Pancreas (tissue), 10 donors: ENCODE measurements at regions not wholly inside any gene's neighbourhood (a gene's known extent, or its start where the extent isn't known, plus 50 kb on each side); places are given as distances from the start of the nearest gene placed in this dataset.

Experiments
- ATAC-seq, 4 donors: fragments of 200-7000 bp; cut with Tn5 transposase; one replicate each; pipeline versions ENCODE4 v1.8.0 to v1.9.1; 2020; ENCODE audit warnings: mild to moderate bottlenecking in 4 of 4, moderate library complexity in 4 of 4
- DNase-seq, 6 donors: peaks; one replicate each; pipeline ENCODE4 v3.0.0-alpha.2; 2020
- FAIRE-seq: peaks from 2 replicates; lab custom pipeline; 2012; peaks lifted over from hg19 to GRCh38; lab: Jason Lieb, UNC
- H3K27ac ChIP-seq, 4 donors: fragments of 200-600 bp; sonication (generic); 1 replicate in 3 of 4; 2 replicates in 1 of 4; pipeline versions ENCODE4 v1.5.0 to v1.8.0; 2020
- H3K27me3 ChIP-seq, 4 donors: fragments of 200-600 bp; one replicate each; pipeline ENCODE4 v1.8.0; 2021
- H3K36me3 ChIP-seq, 3 donors: fragments of 200-600 bp; sonication (generic) in 1 of 3; one replicate each; pipeline versions ENCODE4 v1.5.0 to v1.8.0; 2020 to 2021
- H3K4me1 ChIP-seq, 3 donors: fragments of 200-600 bp; one replicate each; pipeline ENCODE4 v1.8.0; 2021
- H3K4me3 ChIP-seq, 4 donors: fragments of 200-600 bp; sonication (generic) in 2 of 4; one replicate each; pipeline versions ENCODE4 v1.5.0 to v1.8.0; 2020 to 2021
- H3K9me3 ChIP-seq, 4 donors: fragments of 200-600 bp; one replicate each; pipeline ENCODE4 v1.8.0; 2021
- CTCF ChIP-seq, 4 donors: fragments of 200-600 bp; sonication (generic) in 3 of 4; IDR thresholded peaks; one replicate each; pipeline versions ENCODE4 v1.5.0 to v1.8.0; 2021; ENCODE audit warnings: antibody characterized with exemption in 4 of 4
- WGBS, 2 donors: extraction: QIAGEN DNeasy Blood & Tissue Kit; methylation state at CpG; one replicate each; pipeline ENCODE4 v1.1.7; 2013; 5-methylcytosine and 5-hydroxymethylcytosine counted together
- intact Hi-C, 3 donors: fragments of 100-400 bp; cut with DNase I; formaldehyde crosslinking; loops; one replicate each; pipeline versions ENCODE4 v1.11.1 to v1.14.2; 2022
- donor health status: healthy with polysubstance abuse.
- donor health status: DM: no; HTN: no; CAD: no; lungs with moderate emphysema.
- donor health status: DM: no; HTN: no; CAD: no.
- donor health status: control.
- donor health status: control.
- donor health status: Bipolar disorder and iron deficiency.
- donor health status: DM: yes; HTN: yes; CAD: no.
- donor health status: DM: no; HTN: no; CAD: no.
- donor health status: DM: no; HTN: no; CAD: no.
- donor health status: DM: yes; HTN: yes; CAD: no.

GRCh38 chr3:124412644-124413043 lies 317.6 kb upstream of the UMPS start:
- ATAC-seq = no peak
- no peak for DNase-seq

GRCh38 chr3:124413393-124413792 lies 316.9 kb upstream of the UMPS start:
- FAIRE-seq (no peak), DNase-seq (no peak)
- 85 to 89% methylated on average over 9 of the region's 9 CpGs for WGBS, 2 donors

More at GRCh38 chr3:124412644-124413043, 317.6 kb upstream of the UMPS start:
- no peaks in the 10 kb centered on the region for H3K4me1 ChIP-seq
- intact Hi-C loops = no loop called here
- TF ChIP-seq CTCF (IDR thresholded peaks at IDR 0.05) = no peak
- H3K4me3 ChIP-seq = no peak overlapping the region
- H3K36me3 ChIP-seq = no peaks in the 10 kb centered on the region
- no peak for FAIRE-seq
- H3K27ac ChIP-seq = no peak overlapping the region
- no peaks in the 10 kb centered on the region for H3K27me3 ChIP-seq
- no peaks in the 10 kb centered on the region for H3K9me3 ChIP-seq

GRCh38 chr3:124413989-124414598 lies 316.2 kb upstream of the UMPS start:
- intact Hi-C loops = no loop called here
- H3K27me3 ChIP-seq = no peaks in the 10 kb centered on the region
- 52 to 53% methylated on average over 7 of the region's 7 CpGs for WGBS, 2 donors
- DNase-seq = peak in 4 of 6 donors; percentile 40 to 73 (median 68)
- H3K4me1 ChIP-seq = no peaks in the 10 kb centered on the region
- H3K9me3 ChIP-seq = no peaks in the 10 kb centered on the region
- no peak for FAIRE-seq
- no peaks in the 10 kb centered on the region for H3K36me3 ChIP-seq
- TF ChIP-seq CTCF (IDR thresholded peaks at IDR 0.05) = no peak
- no peak overlapping the region for H3K4me3 ChIP-seq
- H3K27ac ChIP-seq = no peak overlapping the region
- ATAC-seq = peak; percentile 60 to 94 (median 84)

More at GRCh38 chr3:124413393-124413792, 316.9 kb upstream of the UMPS start:
- Histone ChIP-seq H3K4me3 (no peak overlapping the region), H3K36me3 (no peaks in the 10 kb centered on the region), H3K27ac (no peak overlapping the region), H3K9me3 (no peaks in the 10 kb centered on the region), H3K4me1 (no peaks in the 10 kb centered on the region), H3K27me3 (no peaks in the 10 kb centered on the region)
- intact Hi-C loops = no loop called here
- ATAC-seq = no peak
- no peak for TF ChIP-seq CTCF (IDR thresholded peaks at IDR 0.05)

- no peak overlapping the region for H3K27ac ChIP-seq
- no peak for FAIRE-seq
- no peaks in the 10 kb centered on the region for H3K27me3 ChIP-seq
- no peak for TF ChIP-seq CTCF (IDR thresholded peaks at IDR 0.05)
- H3K4me3 ChIP-seq = no peak overlapping the region
- no peak for ATAC-seq
- H3K4me1 ChIP-seq = no peaks in the 10 kb centered on the region
- no peaks in the 10 kb centered on the region for H3K9me3 ChIP-seq
- DNase-seq = no peak
- WGBS, 2 donors = 92 to 95% methylated on average over 3 of the region's 3 CpGs
- no peaks in the 10 kb centered on the region for H3K36me3 ChIP-seq
- intact Hi-C loops = no loop called here
Measured at GRCh38 chr3:124415446-124415960, 314.7 kb upstream of the UMPS start.

GRCh38 chr3:124419303-124419702 lies 310.9 kb upstream of the UMPS start:
- FAIRE-seq = no peak
- DNase-seq = no peak
- no peaks in the 10 kb centered on the region for H3K4me1 ChIP-seq
- ATAC-seq = no peak
- TF ChIP-seq CTCF (IDR thresholded peaks at IDR 0.05) = no peak
- no peaks in the 10 kb centered on the region for H3K9me3 ChIP-seq
- H3K4me3 ChIP-seq = no peak overlapping the region
- H3K27ac ChIP-seq = no peak overlapping the region
- H3K27me3 ChIP-seq = no peaks in the 10 kb centered on the region
- H3K36me3 ChIP-seq = no peaks in the 10 kb centered on the region
- intact Hi-C loops = no loop called here
- 51 to 56% methylated on average over 3 of the region's 3 CpGs for WGBS, 2 donors
